GM23248 (cell line): ENCODE measurements at regions not wholly inside any gene's neighbourhood (a gene's known extent, or its start where the extent isn't known, plus 50 kb on each side); places are given as distances from the start of the nearest gene placed in this dataset.

ENCODE experiments used
- EZH2 ChIP-seq: fragments of 200-600 bp; sonication (generic); IDR thresholded peaks from 2 replicates; pipeline ENCODE4 v1.6.1; 2018; ENCODE audit warnings: antibody characterized with exemption, mild to moderate bottlenecking; ENCODE audit not compliant: insufficient read depth, poor library complexity, severe bottlenecking
- EZH2phosphoT487 ChIP-seq: fragments of 200-600 bp; sonication (generic); IDR thresholded peaks from 2 replicates; pipeline ENCODE4 v1.6.1; 2018; ENCODE audit warnings: antibody characterized with exemption, moderate library complexity, mild to moderate bottlenecking, low read depth; ENCODE audit not compliant: insufficient read depth

DNA sequence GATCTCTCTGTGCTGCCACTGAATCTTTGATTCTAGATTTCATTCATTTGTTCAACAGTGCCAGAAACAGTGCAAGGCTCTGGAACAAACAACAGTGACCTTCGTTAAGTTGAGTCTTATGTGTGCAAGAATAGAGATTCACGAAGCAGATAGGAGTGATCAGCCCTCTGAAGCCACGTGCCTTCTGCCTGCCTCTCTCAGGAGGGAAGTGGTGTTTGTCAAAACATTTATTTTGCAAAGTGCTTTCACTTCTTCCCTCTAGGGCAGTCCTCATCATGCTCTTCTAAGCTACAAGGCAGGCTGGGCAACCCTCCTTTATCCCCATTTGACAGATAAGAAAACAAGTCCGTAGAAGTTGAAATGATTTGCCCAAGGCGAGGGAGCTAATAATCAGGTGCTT lies 204.3 kb downstream of the TFAP2C start:
- no peak for TF ChIP-seq EZH2
- no peak for TF ChIP-seq EZH2phosphoT487
